ENCODE measurements at regions not wholly inside any gene's neighbourhood (a gene's known extent, or its start where the extent isn't known, plus 50 kb on each side); places are given as distances from the start of the nearest gene placed in this dataset.

GRCh38 chr12:105882404-105882803 lies 256.4 kb downstream of the NUAK1 start:
- POLR2A ChIA-PET: no interaction called here
- FAIRE-seq (no peak), ATAC-seq (no peak), DNase-seq (ENCODE audit: low read depth, low spot score) (no peak)
- H3K4me2 ChIP-seq (ENCODE audit: control insufficient read depth, insufficient read depth): no peak overlapping the region
- intact Hi-C loops (cut with micrococcal nuclease; ENCODE audit: unreplicated experiment): no loop called here
- H3K36me3 ChIP-seq (ENCODE audit: control insufficient read depth in 2 of 2, insufficient read depth in 2 of 2, low read length in 1 of 2): no peaks in the 10 kb centered on the region
- no peaks in the 10 kb centered on the region for H3K4me1 ChIP-seq (ENCODE audit: control insufficient read depth, insufficient read depth, low read length)
- WGBS (ENCODE audit: insufficient coverage, insufficient replicate concordance, low lambda C conversion rate, missing lambda C conversion rate): 0% methylated on average over 1 of the region's 1 CpG
- in situ Hi-C loops (cut with MboI): no loop called here
- no peaks in the 10 kb centered on the region for H3K27me3 ChIP-seq (replicated peaks in 1 of 2; ENCODE audit: control insufficient read depth in 2 of 2, insufficient read depth in 2 of 2, low read length in 1 of 2)
- H2AFZ ChIP-seq (ENCODE audit: control insufficient read depth, low read depth, low read length): no peak overlapping the region
- no peaks in the 10 kb centered on the region for H4K20me1 ChIP-seq (ENCODE audit: control insufficient read depth, insufficient read depth)
- SMC1A ChIA-PET (ENCODE audit: uncharacterized antibody, unreplicated experiment): interaction anchor here (1.3 kb wide), 1 partner anchor 254 kb away, joined by 3 read pairs; no protein-coding TSS in a partner anchor
- H3K27ac ChIP-seq (ENCODE audit: control insufficient read depth, insufficient read depth): no peak overlapping the region
- no peak overlapping the region for H3K4me3 ChIP-seq
- H3K9ac ChIP-seq (ENCODE audit: control insufficient read depth, insufficient read depth, low read length): no peak overlapping the region
- CTCF ChIA-PET: no interaction called here
- H3K9me3 ChIP-seq (replicated peaks; ENCODE audit: control insufficient read depth, insufficient read depth, low read length): no peaks in the 10 kb centered on the region
- RAD21 ChIA-PET (ENCODE audit: unreplicated experiment): no interaction called here
- H3K79me2 ChIP-seq (ENCODE audit: control insufficient read depth, insufficient read depth, low read length): no peaks in the 10 kb centered on the region
- BruUV-seq (replicated peaks): no TSS peak
- TF ChIP-seq RCOR1 (conservative IDR thresholded peaks at IDR 0.05; ENCODE audit: low read depth, low read length): no peak
- TF ChIP-seq KAT2A (conservative IDR thresholded peaks at IDR 0.05; ENCODE audit: control insufficient read depth, low read depth, low read length): no peak
- TF ChIP-seq JUND (IDR thresholded peaks at IDR 0.05; ENCODE audit: low read depth, low read length): no peak
- TF ChIP-seq, protein P1, sequence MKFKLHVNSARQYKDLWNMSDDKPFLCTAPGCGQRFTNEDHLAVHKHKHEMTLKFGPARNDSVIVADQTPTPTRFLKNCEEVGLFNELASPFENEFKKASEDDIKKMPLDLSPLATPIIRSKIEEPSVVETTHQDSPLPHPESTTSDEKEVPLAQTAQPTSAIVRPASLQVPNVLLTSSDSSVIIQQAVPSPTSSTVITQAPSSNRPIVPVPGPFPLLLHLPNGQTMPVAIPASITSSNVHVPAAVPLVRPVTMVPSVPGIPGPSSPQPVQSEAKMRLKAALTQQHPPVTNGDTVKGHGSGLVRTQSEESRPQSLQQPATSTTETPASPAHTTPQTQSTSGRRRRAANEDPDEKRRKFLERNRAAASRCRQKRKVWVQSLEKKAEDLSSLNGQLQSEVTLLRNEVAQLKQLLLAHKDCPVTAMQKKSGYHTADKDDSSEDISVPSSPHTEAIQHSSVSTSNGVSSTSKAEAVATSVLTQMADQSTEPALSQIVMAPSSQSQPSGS (IDR thresholded peaks at IDR 0.05; ENCODE audit: low read length): no peak
- TF ChIP-seq MTA2 (IDR thresholded peaks at IDR 0.05; ENCODE audit: low read depth): no peak
- no peak for TF ChIP-seq ZNF687 (IDR thresholded peaks at IDR 0.05)
- TF ChIP-seq, protein P2, sequence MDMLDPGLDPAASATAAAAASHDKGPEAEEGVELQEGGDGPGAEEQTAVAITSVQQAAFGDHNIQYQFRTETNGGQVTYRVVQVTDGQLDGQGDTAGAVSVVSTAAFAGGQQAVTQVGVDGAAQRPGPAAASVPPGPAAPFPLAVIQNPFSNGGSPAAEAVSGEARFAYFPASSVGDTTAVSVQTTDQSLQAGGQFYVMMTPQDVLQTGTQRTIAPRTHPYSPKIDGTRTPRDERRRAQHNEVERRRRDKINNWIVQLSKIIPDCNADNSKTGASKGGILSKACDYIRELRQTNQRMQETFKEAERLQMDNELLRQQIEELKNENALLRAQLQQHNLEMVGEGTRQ (IDR thresholded peaks at IDR 0.05; ENCODE audit: borderline replicate concordance, low read depth, low read length): no peak
- no peak for TF ChIP-seq CHD2 (IDR thresholded peaks at IDR 0.05; ENCODE audit: borderline replicate concordance, low read depth, low read length)
- no peak for TF ChIP-seq ZNF24 (IDR thresholded peaks at IDR 0.05)
- no peak for TF ChIP-seq NR2C2 (IDR thresholded peaks at IDR 0.05; ENCODE audit: borderline replicate concordance, control insufficient read depth, insufficient read length, low read depth)
- no peak for TF ChIP-seq NFIC (IDR thresholded peaks at IDR 0.05; ENCODE audit: low read depth, low read length)
- no peak for TF ChIP-seq RFX5 (IDR thresholded peaks at IDR 0.05; ENCODE audit: low read depth, low read length)
- TF ChIP-seq, protein P3, sequence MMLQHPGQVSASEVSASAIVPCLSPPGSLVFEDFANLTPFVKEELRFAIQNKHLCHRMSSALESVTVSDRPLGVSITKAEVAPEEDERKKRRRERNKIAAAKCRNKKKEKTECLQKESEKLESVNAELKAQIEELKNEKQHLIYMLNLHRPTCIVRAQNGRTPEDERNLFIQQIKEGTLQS (IDR thresholded peaks at IDR 0.05; ENCODE audit: borderline replicate concordance, extremely low read depth, low read depth, low read length): no peak
- TF ChIP-seq RB1 (IDR thresholded peaks at IDR 0.05; ENCODE audit: borderline replicate concordance): no peak
- TF ChIP-seq, protein P4, sequence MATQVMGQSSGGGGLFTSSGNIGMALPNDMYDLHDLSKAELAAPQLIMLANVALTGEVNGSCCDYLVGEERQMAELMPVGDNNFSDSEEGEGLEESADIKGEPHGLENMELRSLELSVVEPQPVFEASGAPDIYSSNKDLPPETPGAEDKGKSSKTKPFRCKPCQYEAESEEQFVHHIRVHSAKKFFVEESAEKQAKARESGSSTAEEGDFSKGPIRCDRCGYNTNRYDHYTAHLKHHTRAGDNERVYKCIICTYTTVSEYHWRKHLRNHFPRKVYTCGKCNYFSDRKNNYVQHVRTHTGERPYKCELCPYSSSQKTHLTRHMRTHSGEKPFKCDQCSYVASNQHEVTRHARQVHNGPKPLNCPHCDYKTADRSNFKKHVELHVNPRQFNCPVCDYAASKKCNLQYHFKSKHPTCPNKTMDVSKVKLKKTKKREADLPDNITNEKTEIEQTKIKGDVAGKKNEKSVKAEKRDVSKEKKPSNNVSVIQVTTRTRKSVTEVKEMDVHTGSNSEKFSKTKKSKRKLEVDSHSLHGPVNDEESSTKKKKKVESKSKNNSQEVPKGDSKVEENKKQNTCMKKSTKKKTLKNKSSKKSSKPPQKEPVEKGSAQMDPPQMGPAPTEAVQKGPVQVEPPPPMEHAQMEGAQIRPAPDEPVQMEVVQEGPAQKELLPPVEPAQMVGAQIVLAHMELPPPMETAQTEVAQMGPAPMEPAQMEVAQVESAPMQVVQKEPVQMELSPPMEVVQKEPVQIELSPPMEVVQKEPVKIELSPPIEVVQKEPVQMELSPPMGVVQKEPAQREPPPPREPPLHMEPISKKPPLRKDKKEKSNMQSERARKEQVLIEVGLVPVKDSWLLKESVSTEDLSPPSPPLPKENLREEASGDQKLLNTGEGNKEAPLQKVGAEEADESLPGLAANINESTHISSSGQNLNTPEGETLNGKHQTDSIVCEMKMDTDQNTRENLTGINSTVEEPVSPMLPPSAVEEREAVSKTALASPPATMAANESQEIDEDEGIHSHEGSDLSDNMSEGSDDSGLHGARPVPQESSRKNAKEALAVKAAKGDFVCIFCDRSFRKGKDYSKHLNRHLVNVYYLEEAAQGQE (IDR thresholded peaks at IDR 0.05; ENCODE audit: low read depth, low read length): no peak
